NCI-H345 treated with DMSO at 0.1 percent for 48 hours (cell line): ENCODE measurements at regions not wholly inside any gene's neighbourhood (a gene's known extent, or its start where the extent isn't known, plus 50 kb on each side); places are given as distances from the start of the nearest gene placed in this dataset.
"Not testable (repeated sequence)": the region's sequence is repeated elsewhere in the genome, so short reads cannot be mapped to it uniquely, and the experiment has no call there.

Experiments used
- DNase-seq: peaks from one replicate; lab custom pipeline; 2025; ENCODE audit not compliant: unreplicated experiment; lab: John Stamatoyannopoulos, UW

- no peak for DNase-seq
Measured at GRCh38 chr13:112220296-112220875, 153.4 kb downstream of the SOX1 start.

GRCh38 chr13:112220925-112221324, 154.0 kb downstream of the SOX1 start:
- no peak for DNase-seq

- no peak for DNase-seq
Measured at GRCh38 chr13:112222971-112223370, 153.2 kb upstream of the SPACA7 start.

DNA sequence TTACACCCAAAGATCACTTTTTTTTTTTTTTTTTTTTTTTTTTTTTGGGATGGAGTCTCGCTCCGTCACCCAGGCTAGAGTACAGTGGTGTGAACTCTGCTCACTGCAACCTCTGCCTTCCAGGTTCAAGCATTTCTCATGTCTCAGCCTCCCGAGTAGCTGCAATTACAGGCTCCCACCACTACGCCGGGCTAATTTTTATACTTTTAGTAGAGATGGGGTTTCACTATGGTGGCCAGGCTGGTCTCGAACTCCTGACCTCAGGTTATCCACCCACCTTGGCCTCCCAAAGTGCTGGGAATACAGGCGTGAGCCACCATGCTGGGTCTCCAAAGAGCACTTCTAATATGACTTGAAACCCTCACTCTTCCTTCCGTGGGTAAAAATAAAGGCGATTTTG, 152.2 kb upstream of the SPACA7 start:
- not testable (repeated sequence) for DNase-seq

DNA sequence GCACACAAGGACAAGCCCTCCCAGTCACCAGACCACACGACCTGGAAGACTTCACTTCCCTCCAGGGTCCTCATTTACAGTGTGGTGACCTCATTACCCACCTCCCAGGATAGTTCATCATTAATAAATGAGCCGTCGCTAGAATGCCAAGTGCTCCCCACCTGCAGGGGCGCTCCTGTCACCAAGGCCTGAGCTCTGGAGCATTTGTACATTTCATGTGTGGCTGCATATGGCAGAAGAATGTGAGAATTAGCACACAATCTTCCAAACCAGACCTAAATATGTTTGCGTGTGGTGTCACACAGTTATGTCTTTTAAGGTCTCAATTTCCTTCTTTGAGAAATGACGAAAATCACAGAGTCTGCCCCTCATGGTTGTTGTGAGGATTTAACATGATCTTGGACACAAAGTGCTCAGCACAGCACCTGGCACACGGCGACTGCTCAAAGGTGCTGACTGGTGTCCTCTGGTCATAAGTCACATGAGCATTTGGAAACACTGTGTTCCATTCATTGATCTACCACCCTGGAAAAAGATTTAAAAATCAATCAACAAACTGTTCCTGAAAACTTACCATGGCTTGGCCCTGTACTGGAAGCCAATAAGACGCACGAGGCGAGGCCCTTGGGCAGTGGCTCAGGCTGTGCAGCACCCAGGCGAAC, 150.6 kb upstream of the SPACA7 start:
- no peak for DNase-seq

GRCh38 chr13:112226320-112227002, 149.7 kb upstream of the SPACA7 start:
- DNase-seq = no peak

- no peak for DNase-seq
Measured at GRCh38 chr13:112227031-112227430, 149.1 kb upstream of the SPACA7 start.

GRCh38 chr13:112229445-112229844, 146.7 kb upstream of the SPACA7 start:
- no peak for DNase-seq

GRCh38 chr13:112229992-112230872, 145.9 kb upstream of the SPACA7 start:
- DNase-seq = no peak

DNA sequence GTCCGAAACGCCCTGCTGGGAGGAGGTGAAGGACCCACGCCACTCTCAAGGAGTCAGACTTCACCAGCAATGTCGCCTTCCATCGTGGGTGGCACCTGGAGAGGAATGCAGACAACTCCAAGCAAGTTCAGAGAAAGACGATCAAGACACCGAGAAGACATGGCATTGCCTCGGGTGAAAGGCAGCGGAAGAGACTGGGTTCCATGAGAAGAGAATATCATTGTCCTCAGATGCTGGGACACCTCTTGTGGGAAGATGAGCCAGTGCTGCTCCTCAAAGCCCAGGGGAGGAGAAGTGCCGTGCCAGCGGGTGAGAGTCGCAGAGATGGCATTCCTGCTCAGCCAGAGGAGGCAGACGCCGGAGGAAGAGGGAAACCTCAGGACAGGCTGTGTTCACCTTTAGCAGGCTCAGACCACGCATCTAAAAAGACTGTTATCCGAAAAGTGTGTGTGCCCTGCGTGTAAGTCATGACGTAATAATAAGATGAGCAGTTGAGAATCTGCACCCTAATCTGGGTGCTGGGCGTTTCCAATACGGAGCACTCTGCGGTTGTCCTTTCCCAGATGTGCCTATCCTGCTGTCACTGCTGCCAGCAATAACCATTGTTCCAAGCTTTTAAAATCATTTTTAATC, 144.6 kb upstream of the SPACA7 start:
- DNase-seq = no peak

DNA sequence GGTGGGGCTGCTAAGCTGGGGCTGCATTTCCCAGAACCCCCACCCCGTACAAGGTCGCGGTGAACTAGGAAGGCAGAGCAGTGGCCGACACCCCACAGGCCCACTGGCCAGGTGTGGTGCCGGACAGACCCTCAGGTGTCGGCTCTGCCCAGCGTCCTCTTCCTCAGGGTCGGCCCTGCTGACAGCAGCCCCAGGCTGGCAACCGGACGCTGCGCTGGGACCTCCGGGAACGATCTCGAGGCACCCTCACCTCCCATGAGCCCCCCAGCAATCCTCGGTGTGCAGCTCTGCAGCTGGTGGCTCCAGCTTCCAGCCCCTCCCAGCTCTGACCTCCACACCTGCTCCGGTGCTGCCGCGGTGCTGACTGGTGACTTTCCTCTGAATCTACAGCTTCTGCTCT, 142.9 kb upstream of the SPACA7 start:
- no peak for DNase-seq

DNA sequence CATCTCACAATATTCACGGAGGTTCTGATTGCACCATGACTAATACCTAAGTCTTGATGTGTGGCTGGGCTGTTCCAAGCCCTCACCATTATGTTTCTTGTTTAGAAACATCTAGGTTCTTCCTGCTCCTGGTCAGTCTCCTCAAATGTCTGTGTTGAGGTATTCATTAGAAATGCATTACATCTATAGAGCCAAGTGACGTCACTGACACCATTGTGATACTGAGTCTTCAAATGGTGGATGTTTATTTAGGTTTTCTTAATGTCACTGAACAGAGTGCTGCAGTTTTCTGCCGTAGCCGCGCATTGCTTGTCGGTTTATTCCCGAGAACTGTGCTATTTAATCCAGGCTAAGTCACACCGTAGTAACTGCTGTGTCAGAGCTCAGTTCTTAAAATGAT, 142.4 kb upstream of the SPACA7 start:
- no peak for DNase-seq

GRCh38 chr13:112234131-112234875, 141.9 kb upstream of the SPACA7 start:
- DNase-seq = no peak

- DNase-seq = no peak
Measured at GRCh38 chr13:112236016-112236415, 140.1 kb upstream of the SPACA7 start.

GRCh38 chr13:112236539-112237197, 139.5 kb upstream of the SPACA7 start:
- DNase-seq = no peak

GRCh38 chr13:112238436-112238995, 137.6 kb upstream of the SPACA7 start:
- no peak for DNase-seq

- no peak for DNase-seq
Measured at GRCh38 chr13:112240076-112240475, 136.1 kb upstream of the SPACA7 start.

DNA sequence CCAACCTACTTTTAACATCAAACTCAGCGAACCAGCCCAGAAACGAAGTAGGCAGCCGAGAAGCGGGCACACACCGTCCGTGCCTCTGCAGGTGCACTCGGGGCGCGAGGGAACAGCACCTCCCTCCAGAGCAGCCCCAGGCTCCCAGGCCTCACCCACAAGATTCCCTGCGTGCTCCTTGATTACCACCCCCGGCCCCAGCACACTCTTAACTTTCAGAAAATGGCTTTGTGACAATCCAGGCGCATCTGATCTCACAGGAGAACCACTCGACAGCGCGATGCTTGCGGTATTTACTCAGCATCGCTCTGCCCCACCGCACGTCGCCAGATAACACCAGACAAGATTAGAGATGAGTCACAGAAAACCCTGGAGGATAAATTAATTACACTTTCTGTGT, 134.9 kb upstream of the SPACA7 start:
- DNase-seq = peak; percentile 6

GRCh38 chr13:112242777-112243176, 133.4 kb upstream of the SPACA7 start:
- no peak for DNase-seq
